Esophagus muscularis mucosa (tissue), 3 donors: ENCODE measurements at regions not wholly inside any gene's neighbourhood (a gene's known extent, or its start where the extent isn't known, plus 50 kb on each side); places are given as distances from the start of the nearest gene placed in this dataset.

ENCODE experiments used
- POLR2AphosphoS5 ChIP-seq, 2 donors: sonication (generic); formaldehyde crosslinking; IDR thresholded peaks; one replicate each; pipeline ENCODE4 v1.6.1; 2017; ENCODE audit warnings: antibody characterized with exemption in 2 of 2
- TF ChIP-seq, protein P1 (sequence below), 3 experiments: fragments of 200-600 bp in 2 of 3; fragments of 450-650 bp in 1 of 3; sonication (generic) in 2 of 3; IDR thresholded peaks; one replicate each; pipeline ENCODE4 v1.5.1; 2017 to 2019; ENCODE audit warnings: antibody characterized with exemption in 3 of 3, mild to moderate bottlenecking in 2 of 3, moderate library complexity in 1 of 3

DNA sequence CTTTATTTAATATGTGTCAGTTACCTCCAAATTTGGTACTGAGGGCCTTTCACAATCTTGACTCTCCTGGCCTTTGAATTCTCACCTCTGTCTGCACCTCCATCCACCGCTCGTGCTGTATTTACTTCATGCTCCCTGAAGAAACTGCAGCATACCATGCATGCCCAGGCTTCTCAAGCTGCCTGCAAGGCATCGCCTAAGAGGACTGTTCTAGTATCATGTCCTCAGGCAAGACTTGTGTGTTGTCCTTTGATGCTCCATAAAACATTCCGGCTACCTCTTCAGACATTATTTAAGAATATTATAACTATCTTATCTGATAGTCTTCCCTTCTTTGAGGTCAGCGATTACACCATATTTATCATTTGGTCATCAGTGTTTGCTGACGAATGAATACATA lies 682.5 kb downstream of the NR2F2 start:
- TF ChIP-seq, protein P1, sequence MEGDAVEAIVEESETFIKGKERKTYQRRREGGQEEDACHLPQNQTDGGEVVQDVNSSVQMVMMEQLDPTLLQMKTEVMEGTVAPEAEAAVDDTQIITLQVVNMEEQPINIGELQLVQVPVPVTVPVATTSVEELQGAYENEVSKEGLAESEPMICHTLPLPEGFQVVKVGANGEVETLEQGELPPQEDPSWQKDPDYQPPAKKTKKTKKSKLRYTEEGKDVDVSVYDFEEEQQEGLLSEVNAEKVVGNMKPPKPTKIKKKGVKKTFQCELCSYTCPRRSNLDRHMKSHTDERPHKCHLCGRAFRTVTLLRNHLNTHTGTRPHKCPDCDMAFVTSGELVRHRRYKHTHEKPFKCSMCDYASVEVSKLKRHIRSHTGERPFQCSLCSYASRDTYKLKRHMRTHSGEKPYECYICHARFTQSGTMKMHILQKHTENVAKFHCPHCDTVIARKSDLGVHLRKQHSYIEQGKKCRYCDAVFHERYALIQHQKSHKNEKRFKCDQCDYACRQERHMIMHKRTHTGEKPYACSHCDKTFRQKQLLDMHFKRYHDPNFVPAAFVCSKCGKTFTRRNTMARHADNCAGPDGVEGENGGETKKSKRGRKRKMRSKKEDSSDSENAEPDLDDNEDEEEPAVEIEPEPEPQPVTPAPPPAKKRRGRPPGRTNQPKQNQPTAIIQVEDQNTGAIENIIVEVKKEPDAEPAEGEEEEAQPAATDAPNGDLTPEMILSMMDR (IDR thresholded peaks at IDR 0.05): no peak
- TF ChIP-seq POLR2AphosphoS5 (IDR thresholded peaks at IDR 0.05): no peak
